ENCODE measurements at regions not wholly inside any gene's neighbourhood (a gene's known extent, or its start where the extent isn't known, plus 50 kb on each side); places are given as distances from the start of the nearest gene placed in this dataset.
"Not testable (repeated sequence)": the region's sequence is repeated elsewhere in the genome, so short reads cannot be mapped to it uniquely, and the experiment has no call there.

DNA sequence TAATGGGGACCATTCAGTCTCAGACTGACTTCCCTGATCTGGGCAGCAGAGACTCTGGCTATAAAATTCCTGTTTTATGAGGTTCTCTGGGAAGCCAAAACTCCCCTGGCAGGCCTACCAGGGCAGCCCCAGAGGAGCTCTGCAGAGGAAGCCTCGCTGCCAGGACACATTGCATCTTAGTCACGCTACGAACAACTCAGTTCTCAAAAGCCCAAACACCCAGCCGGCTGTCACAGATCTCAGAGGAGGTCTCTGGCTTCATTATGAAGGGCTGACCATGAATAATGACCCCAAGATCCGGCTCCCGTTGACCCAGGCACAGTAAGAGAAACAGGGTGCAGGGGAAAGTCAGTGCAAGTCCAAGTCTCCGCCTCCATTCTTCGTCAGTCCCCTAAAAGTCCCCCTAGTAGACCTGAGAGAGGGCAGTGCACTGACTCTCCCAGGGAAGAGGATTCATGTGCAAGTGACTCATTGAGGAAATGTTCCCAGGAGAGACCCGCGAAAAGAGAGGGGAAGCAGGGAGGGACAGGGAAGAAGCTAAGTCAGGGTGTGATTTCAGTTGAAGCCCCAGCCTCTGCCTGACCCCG lies 212.3 kb downstream of the CYP26B1 start:
- DNase-seq = no peak

DNA sequence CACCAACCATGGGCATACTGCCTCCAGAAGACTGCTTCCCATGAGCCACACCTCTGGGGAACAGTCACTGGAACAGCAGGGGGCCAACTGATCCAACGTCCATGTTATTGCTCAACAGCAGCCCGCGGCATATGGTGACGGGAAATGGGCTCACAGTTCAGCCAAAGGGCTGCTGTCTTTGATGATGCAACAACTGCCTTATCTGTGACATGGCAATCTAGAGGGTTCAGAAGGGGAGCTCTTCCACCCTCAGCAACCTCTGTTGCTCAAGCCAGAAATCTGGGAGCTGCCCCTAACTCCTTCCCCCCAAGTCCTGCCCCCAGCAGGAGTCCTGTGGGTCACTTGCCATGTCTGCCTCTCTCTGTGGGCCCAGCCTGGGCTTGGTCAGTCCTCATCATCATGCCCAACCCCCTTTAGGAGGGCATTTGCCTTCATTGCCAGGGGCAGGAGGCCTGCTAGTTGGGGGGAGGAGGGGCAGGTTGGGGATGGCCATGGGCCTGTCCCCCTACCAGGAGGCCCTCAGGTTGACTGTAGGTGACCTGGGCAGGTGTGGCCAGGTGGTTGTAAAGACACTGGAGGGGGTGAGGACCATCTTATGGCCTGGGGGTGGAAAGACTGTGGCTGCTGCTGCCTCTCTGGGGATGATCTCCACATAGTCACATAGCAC lies 212.9 kb downstream of the CYP26B1 start:
- no peak for DNase-seq

- no peak for DNase-seq
Measured at GRCh38 chr2:71934320-71934593, 213.4 kb downstream of the CYP26B1 start.

- DNase-seq = peak; percentile 35
Measured at GRCh38 chr2:71933467-71934319, 214.0 kb downstream of the CYP26B1 start.

DNA sequence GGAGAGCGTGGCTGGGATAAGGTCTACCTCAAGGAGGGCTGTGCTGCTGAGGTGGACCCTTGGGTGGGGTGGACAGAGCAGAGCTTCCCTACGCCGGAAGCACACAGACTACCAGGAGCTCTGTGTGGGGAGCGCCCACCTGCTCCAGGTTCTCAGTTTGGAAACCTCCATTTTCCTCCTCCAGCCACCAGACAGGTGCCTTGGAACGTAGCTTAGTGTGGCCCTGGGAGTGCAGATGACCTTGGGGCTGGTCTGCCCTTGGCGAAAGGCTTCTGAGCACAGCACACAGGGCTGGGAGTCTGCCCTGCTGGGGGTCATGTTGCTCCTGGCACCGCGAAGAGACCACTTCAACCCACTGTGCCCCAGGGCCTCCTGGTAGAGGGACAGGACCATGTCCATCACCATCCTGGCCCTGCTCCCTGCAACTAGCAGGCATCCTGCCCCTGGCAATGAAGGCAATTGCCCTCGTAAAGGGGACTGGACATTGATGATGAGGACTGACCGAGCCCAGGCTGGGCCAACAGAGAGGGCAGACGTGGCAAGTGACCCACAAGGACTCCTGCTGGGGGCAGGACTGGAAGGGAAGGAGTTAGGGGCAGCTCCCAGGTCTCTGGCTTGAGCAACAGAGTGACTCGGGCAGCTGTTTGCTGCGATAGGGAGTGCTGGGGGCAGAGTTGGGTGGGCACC lies 214.7 kb downstream of the CYP26B1 start:
- DNase-seq = no peak

DNA sequence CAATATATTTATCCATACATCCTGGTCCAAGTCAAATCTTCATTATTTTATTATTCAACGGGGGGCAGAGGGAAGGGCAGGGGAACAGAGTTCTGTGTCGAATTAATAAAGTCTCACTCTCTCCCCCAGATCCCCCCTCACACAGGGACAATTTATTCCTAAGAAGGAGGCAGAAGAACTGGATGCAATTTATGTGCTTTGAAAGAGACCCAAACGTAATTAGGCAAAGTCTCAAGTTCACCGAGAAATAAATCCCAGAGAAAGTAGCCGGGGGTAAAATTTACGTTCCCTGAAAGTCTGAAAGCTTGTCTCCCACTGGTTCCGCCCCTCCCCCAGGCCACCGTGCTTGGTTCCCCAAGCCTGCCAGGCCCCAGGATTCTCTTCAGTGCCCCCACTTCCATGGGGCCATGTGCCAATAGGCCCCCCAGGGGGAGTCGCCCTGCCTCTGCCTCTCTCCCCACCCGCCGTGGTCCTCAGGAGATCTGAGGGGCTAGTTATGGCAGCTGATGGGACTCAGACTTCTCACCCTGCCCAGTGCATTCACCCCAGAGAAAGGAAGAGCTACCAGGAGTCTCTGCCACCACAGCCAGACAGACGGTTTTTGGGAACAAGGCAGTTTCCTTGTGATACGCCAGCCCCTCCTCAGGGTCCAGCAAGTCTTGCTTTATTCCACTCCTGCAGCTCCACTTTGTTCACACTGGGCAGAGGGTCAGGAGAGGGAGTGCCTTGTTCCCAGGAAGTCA lies 215.5 kb downstream of the CYP26B1 start:
- no peak for DNase-seq

GRCh38 chr2:71930049-71930681 lies 217.5 kb downstream of the CYP26B1 start:
- DNase-seq = no peak

DNA sequence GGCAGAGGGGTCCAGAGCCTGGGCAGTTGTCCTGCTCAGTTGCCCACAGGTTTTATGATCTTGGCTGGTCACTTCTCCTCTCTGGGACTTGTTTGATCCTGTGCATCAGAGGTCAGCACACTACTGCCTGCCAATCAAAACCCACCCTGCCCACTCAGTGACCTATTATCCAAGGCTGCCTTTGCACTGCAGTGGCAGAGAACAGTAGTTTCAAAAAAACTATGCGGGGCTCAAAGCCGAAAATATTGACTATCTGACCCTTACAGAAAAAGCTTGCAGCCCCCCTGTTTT lies 218.2 kb downstream of the CYP26B1 start:
- no peak for DNase-seq

DNA sequence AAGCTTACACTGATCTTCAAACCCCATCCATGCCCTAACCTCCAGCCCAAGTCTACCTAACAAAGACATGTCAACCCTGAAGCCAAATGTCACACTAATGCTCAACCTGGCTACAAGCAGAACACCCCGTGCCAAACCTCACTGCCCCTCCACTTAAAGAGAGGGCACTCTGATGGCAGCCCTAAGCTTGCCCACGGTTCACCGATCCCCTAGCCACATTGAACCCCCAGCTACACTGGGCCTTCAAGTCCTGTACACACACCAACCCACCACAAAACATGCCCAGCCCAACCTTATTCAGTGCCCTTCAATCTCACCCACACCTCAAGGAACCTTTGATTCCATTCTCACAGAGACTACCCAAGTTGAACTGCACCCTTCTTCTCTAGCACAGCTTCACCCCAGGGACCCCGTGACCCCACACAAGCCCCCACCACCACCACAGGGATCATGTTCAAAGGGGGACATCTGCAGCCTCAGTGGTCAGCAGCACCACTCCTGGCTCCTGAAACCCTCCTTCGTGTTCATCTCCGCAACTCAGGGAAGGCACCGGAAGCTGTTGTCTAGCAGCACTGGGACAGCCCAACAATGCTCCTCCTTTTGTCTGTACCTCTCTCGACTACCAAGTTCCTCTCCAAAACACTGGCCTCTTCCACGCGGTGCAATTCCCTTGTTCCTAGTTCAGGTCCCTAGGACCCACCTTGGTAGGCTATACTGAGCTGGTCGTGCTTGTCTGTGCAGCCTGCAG lies 218.8 kb downstream of the CYP26B1 start:
- DNase-seq = no peak

DNA sequence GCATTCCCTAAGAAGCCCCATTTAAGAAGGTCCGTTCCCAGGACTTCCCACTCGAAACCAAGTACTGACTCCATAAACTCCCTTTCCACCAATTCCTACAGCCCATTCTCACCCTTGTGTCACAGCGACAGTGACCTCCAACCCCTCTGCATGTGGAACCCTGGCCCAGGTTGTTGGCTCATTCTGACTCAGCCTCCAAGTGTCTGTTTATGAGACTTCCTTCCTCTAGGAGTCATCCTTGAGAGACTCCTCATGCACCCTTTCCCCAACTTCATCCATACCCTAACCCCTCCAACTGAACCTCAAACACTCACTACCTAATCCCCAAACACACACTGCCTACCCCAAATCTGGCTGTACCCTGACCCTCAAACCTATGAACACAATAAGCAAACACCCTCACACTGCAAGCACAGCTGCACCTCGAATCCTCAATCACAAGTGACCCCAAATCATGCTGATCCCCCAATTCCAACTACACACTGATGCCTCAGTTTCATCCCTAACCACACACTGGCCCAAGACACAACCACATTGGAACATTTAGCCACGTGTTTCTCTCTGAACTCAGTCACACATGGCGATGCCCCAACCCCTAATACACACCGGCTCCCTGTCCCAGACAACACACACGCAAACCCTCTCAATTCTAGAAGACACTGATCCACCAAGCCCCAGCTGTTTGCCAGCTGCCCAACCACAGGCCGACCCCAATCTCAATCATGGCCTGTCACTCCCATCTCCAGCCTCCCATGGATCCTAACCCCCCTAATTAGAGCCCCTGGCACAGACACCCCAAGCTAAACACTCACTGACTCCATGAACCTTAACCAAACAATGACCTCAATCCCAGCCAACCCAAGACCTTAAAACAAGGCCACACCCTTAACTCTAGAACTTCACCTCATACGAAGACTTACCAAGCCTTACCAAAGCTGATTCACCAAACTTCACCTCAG lies 219.6 kb downstream of the CYP26B1 start:
- no peak for DNase-seq

- no peak for DNase-seq
Measured at GRCh38 chr2:71926876-71927756, 220.5 kb downstream of the CYP26B1 start.

GRCh38 chr2:71926089-71926447 lies 221.6 kb downstream of the CYP26B1 start:
- no peak for DNase-seq

DNA sequence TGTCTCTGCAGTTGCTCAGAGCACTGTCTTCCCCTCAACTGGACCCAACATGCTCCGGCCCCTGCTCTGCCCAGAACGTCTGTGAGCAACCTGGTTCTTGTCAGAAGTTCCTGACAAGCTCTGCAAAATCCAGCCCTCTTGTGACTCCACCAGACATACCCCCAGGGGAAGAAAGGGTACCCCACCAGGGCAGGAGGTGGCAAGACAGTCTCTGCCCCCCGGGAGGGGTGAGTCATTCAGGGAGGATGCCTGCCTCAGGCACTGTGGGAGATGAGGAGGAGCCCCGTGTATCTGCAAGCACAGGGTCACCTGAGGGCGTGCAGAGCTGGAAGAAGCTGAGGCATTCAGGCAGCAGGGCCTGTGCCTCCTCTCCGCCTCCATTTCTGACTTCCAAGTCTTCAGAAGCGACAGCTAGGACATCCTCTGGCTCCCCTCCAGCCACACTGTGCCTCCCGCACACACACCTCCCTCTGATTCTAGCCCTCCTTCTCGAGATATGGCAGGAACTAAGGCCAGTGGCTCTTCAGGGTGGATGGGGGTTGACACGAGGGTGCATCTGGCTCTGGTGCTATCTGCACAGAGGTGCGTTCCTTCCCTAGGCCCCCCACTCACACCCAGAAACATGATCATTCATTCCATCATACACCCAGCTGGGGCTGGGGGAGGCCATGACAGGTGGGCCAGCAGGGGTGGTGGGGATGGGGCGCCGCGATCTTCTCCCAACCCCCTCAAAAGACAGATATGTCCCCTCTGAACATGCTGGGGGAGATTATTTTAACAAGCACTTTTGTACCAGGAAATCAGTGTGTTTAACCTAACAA lies 222.2 kb downstream of the CYP26B1 start:
- no peak for DNase-seq

- peak; percentile 69 for DNase-seq
Measured at GRCh38 chr2:71923887-71924533, 223.7 kb downstream of the CYP26B1 start.

DNA sequence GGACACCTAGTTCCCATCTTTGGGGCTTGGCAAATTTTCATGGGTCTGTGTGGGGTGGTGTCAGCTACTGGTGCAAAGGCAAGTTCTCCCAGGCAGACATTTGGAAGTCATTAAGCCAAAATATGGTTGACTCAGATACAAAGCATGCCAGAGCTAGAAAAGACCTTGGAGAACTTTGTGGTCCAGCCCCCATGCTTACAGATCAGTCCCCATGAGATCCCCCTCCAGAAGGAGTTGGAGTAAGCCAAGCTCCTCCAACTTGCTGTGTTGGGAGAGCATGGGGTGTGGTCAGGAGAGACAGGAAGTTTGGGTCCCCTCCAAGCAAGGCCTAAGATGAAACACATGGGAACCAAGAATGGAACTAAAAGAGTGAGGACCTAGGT lies 224.5 kb downstream of the CYP26B1 start:
- no peak for DNase-seq

DNA sequence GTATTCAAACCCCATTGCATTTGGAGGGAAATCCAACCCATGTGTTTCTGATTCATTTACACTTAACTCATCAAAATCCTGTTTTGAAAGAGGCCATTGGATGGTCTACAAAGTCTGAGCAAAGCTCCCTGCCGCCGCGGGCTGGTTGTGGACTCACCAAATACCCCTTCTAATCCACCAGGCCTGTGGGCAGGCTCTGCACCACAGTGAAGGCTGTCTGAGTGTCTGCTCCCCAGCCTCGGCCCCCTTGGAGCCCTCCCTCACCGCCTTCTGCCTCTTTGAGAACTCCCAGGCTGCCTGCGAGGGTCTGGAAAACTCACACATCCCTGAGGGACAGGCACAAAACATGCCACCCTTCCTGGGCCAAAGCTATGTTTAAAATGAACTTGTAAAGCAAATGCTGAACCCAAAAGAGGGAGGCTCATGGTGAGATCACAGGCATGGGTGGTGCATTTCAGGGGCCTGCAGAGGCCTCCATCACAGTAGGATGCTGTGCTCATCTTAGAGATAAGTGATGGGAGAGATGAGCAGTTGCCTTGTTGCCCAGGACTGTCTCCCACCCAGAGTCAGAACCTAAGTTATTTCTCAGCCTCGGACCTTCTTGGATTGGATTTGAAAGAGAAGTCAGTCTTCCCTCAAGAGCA lies 225.0 kb downstream of the CYP26B1 start:
- no peak for DNase-seq

DNA sequence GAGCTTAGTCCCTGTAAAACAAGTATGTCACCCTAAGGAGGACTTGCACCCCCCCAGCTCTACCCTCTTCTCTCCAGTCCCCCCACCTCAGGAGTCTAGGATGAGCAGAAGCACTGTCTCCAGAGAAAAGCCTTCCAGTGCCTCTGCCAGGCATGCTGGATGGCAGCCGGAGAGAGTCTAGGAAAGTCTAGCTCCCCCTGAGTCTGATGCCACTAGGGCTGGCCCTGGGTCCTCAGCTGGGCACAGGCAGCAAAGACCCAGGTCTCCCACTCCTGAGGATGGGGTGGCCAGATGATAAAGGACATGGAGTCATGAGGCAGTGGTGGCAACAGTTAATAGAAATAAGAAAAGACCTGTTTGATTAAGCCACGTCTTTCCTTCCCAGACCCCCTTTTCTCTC lies 225.6 kb downstream of the CYP26B1 start:
- no peak for DNase-seq

- DNase-seq = not testable (repeated sequence)
Measured at GRCh38 chr2:71920819-71921218, 226.8 kb downstream of the CYP26B1 start.
